Osteocyte (in vitro differentiated cells): ENCODE measurements at regions not wholly inside any gene's neighbourhood (a gene's known extent, or its start where the extent isn't known, plus 50 kb on each side); places are given as distances from the start of the nearest gene placed in this dataset.

Experiments used
- DNase-seq: peaks from one replicate; pipeline ENCODE4 v3.0.0; 2021; ENCODE audit warnings: mixed read lengths; ENCODE audit not compliant: unreplicated experiment; ENCODE audit errors: extremely low spot score
- H3K27ac Mint-ChIP-seq: one replicate; pipeline ENCODE4 v1.8.0; 2021; ENCODE audit warnings: mild to moderate bottlenecking, mixed read lengths; ENCODE audit not compliant: unreplicated experiment
- H3K27me3 Mint-ChIP-seq: one replicate; pipeline ENCODE4 v1.8.0; 2021; ENCODE audit warnings: mixed read lengths; ENCODE audit not compliant: unreplicated experiment
- H3K36me3 Mint-ChIP-seq: one replicate; pipeline ENCODE4 v1.8.0; 2021; ENCODE audit warnings: mixed read lengths; ENCODE audit not compliant: unreplicated experiment
- H3K4me1 Mint-ChIP-seq: one replicate; pipeline ENCODE4 v1.8.0; 2021; ENCODE audit warnings: mixed read lengths; ENCODE audit not compliant: unreplicated experiment
- H3K4me3 Mint-ChIP-seq: one replicate; pipeline ENCODE4 v1.8.0; 2021; ENCODE audit warnings: mild to moderate bottlenecking, moderate library complexity, mixed read lengths; ENCODE audit not compliant: unreplicated experiment
- H3K9me3 Mint-ChIP-seq: one replicate; pipeline ENCODE4 v1.8.0; 2021; ENCODE audit warnings: mixed read lengths; ENCODE audit not compliant: unreplicated experiment
- CTCF ChIP-seq: fragments of 200-600 bp; sonication (generic); IDR thresholded peaks from 2 replicates; pipeline ENCODE4 v1.5.0; 2021; ENCODE audit warnings: antibody characterized with exemption, mild to moderate bottlenecking, moderate library complexity

GRCh38 chr5:52255308-52255707, 532.4 kb upstream of the ITGA1 start:
- peaks cover 6% of the 10 kb centered on the region for H3K27me3 Mint-ChIP-seq
- no peaks in the 10 kb centered on the region for H3K9me3 Mint-ChIP-seq
- no peak overlapping the region for H3K27ac Mint-ChIP-seq
- no peak overlapping the region for H3K4me3 Mint-ChIP-seq
- DNase-seq, result no peak
- no peaks in the 10 kb centered on the region for H3K4me1 Mint-ChIP-seq
- H3K36me3 Mint-ChIP-seq, result no peaks in the 10 kb centered on the region
- TF ChIP-seq CTCF, result no peak

GRCh38 chr5:52262844-52263243, 524.9 kb upstream of the ITGA1 start:
- TF ChIP-seq CTCF, result no peak
- DNase-seq, result no peak
- no peak overlapping the region for H3K4me3 Mint-ChIP-seq
- peaks cover 7% of the 10 kb centered on the region for H3K27me3 Mint-ChIP-seq
- no peaks in the 10 kb centered on the region for H3K36me3 Mint-ChIP-seq
- no peaks in the 10 kb centered on the region for H3K4me1 Mint-ChIP-seq
- H3K9me3 Mint-ChIP-seq, result no peaks in the 10 kb centered on the region
- H3K27ac Mint-ChIP-seq, result no peak overlapping the region

GRCh38 chr5:52269401-52269800, 518.3 kb upstream of the ITGA1 start:
- no peak for DNase-seq
- H3K4me1 Mint-ChIP-seq, result no peaks in the 10 kb centered on the region
- H3K36me3 Mint-ChIP-seq, result no peaks in the 10 kb centered on the region

GRCh38 chr5:52269859-52270258, 517.9 kb upstream of the ITGA1 start:
- H3K36me3 Mint-ChIP-seq, result no peaks in the 10 kb centered on the region
- peaks cover 3% of the 10 kb centered on the region for H3K27me3 Mint-ChIP-seq
- no peak for TF ChIP-seq CTCF
- DNase-seq, result no peak
- H3K4me1 Mint-ChIP-seq, result no peaks in the 10 kb centered on the region
- H3K9me3 Mint-ChIP-seq, result no peaks in the 10 kb centered on the region
- no peak overlapping the region for H3K27ac Mint-ChIP-seq
- H3K4me3 Mint-ChIP-seq, result no peak overlapping the region

More at GRCh38 chr5:52269401-52269800, 518.3 kb upstream of the ITGA1 start:
- TF ChIP-seq CTCF, result no peak
- H3K4me3 Mint-ChIP-seq, result no peak overlapping the region
- H3K27ac Mint-ChIP-seq, result no peak overlapping the region
- peaks cover 3% of the 10 kb centered on the region for H3K27me3 Mint-ChIP-seq
- no peaks in the 10 kb centered on the region for H3K9me3 Mint-ChIP-seq

GRCh38 chr5:52275639-52276038, 512.1 kb upstream of the ITGA1 start:
- Mint-ChIP-seq H3K27me3 (peaks cover 3% of the 10 kb centered on the region), H3K4me3 (no peak overlapping the region), H3K4me1 (no peaks in the 10 kb centered on the region), H3K36me3 (no peaks in the 10 kb centered on the region), H3K27ac (no peak overlapping the region), H3K9me3 (no peaks in the 10 kb centered on the region)
- no peak for DNase-seq
- no peak for TF ChIP-seq CTCF
